GM19238 (cell line): ENCODE measurements at regions not wholly inside any gene's neighbourhood (a gene's known extent, or its start where the extent isn't known, plus 50 kb on each side); places are given as distances from the start of the nearest gene placed in this dataset.
"Not testable (repeated sequence)": the region's sequence is repeated elsewhere in the genome, so short reads cannot be mapped to it uniquely, and the experiment has no call there.

ENCODE experiments used
- DNase-seq: peaks from one replicate; pipeline ENCODE4 v3.0.0; 2011; ENCODE audit warnings: low spot score; ENCODE audit not compliant: insufficient read length

- DNase-seq = no peak
Measured at GRCh38 chr1:199867601-199868000, 159.9 kb upstream of the NR5A2 start.

GRCh38 chr1:199868777-199869176 lies 158.7 kb upstream of the NR5A2 start:
- no peak for DNase-seq

GRCh38 chr1:199875337-199875736 lies 152.2 kb upstream of the NR5A2 start:
- no peak for DNase-seq

- no peak for DNase-seq
Measured at GRCh38 chr1:199875856-199876255, 151.7 kb upstream of the NR5A2 start.

GRCh38 chr1:199877526-199878384 lies 149.8 kb upstream of the NR5A2 start:
- no peak for DNase-seq

GRCh38 chr1:199878823-199879222 lies 148.7 kb upstream of the NR5A2 start:
- no peak for DNase-seq

GRCh38 chr1:199898654-199899053 lies 128.9 kb upstream of the NR5A2 start:
- no peak for DNase-seq

- DNase-seq = no peak
Measured at GRCh38 chr1:199901341-199901740, 126.2 kb upstream of the NR5A2 start.

GRCh38 chr1:199907361-199907760 lies 120.1 kb upstream of the NR5A2 start:
- DNase-seq = no peak

GRCh38 chr1:199909137-199909536 lies 118.4 kb upstream of the NR5A2 start:
- no peak for DNase-seq

GRCh38 chr1:199913318-199913717 lies 114.2 kb upstream of the NR5A2 start:
- DNase-seq = no peak

- no peak for DNase-seq
Measured at GRCh38 chr1:199914546-199914945, 113.0 kb upstream of the NR5A2 start.

GRCh38 chr1:199918196-199918769 lies 109.2 kb upstream of the NR5A2 start:
- DNase-seq = no peak

GRCh38 chr1:199920635-199921034 lies 106.9 kb upstream of the NR5A2 start:
- DNase-seq = no peak

- no peak for DNase-seq
Measured at GRCh38 chr1:199929556-199929955, 98.0 kb upstream of the NR5A2 start.

- not testable (repeated sequence) for DNase-seq
Measured at GRCh38 chr1:199930067-199930466, 97.4 kb upstream of the NR5A2 start.

- no peak for DNase-seq
Measured at GRCh38 chr1:199931666-199932377, 95.7 kb upstream of the NR5A2 start.

GRCh38 chr1:199932462-199932861 lies 95.0 kb upstream of the NR5A2 start:
- DNase-seq = no peak

- DNase-seq = no peak
Measured at GRCh38 chr1:199936441-199936840, 91.1 kb upstream of the NR5A2 start.

GRCh38 chr1:199937161-199937560 lies 90.3 kb upstream of the NR5A2 start:
- no peak for DNase-seq

GRCh38 chr1:199937661-199938060 lies 89.8 kb upstream of the NR5A2 start:
- DNase-seq = no peak

- DNase-seq = no peak
Measured at GRCh38 chr1:199944986-199945385, 82.5 kb upstream of the NR5A2 start.
